ENCODE measurements at regions not wholly inside any gene's neighbourhood (a gene's known extent, or its start where the extent isn't known, plus 50 kb on each side); places are given as distances from the start of the nearest gene placed in this dataset.

- TF ChIP-seq CTCF (conservative IDR thresholded peaks at IDR 0.05; ENCODE audit: low read length) (no peak), EZH2phosphoT487 (IDR thresholded peaks at IDR 0.05; ENCODE audit: borderline replicate concordance) (no peak)
These were observed 400.1 kb downstream of the TMEM135 start for GRCh38 chr11:87437844-87438223.
